ENCODE measurements at regions not wholly inside any gene's neighbourhood (a gene's known extent, or its start where the extent isn't known, plus 50 kb on each side); places are given as distances from the start of the nearest gene placed in this dataset.

- TF ChIP-seq CHD7 (IDR thresholded peaks at IDR 0.05; ENCODE audit: insufficient replicate concordance, low read length) (no peak), BACH1 (IDR thresholded peaks at IDR 0.05; ENCODE audit: low read length) (no peak), ZNF274 (IDR thresholded peaks at IDR 0.05; ENCODE audit: borderline replicate concordance, extremely low read depth, low read length) (no peak), CREB1 (IDR thresholded peaks at IDR 0.05) (no peak), USF2 (IDR thresholded peaks at IDR 0.05; ENCODE audit: low read length) (no peak)
Measured at GRCh38 chr2:121944072-121944831, 188.8 kb downstream of the TSN start (continued).
